Endothelial cell of umbilical vein (primary cell): ENCODE measurements at regions not wholly inside any gene's neighbourhood (a gene's known extent, or its start where the extent isn't known, plus 50 kb on each side); places are given as distances from the start of the nearest gene placed in this dataset.

ENCODE experiments used
- BruUV-seq: library from RNA; stranded (reverse); fragments of 400-500 nt; replicated peaks from 2 replicates; lab custom pipeline; 2021; lab: Mats Ljungman, UMichigan
- CTCF ChIA-PET: fragments of 300-600, 350-600 bp; sonication (Branson Sonifier 250); formaldehyde crosslinking; loops from one replicate; lab custom pipeline; 2021; ENCODE audit warnings: antibody characterized with exemption, inconsistent platforms; lab: Charles Lee
- POLR2A ChIA-PET: fragments of 300-600, 350-600 bp; sonication (Branson Sonifier 250); formaldehyde crosslinking; loops from one replicate; lab custom pipeline; 2021; ENCODE audit warnings: antibody characterized with exemption, inconsistent platforms; lab: Charles Lee
- DNase-seq: peaks from one replicate; pipeline ENCODE4 v3.0.0-alpha.2; 2011; ENCODE audit warnings: low read depth, low spot score
- FAIRE-seq: peaks from 2 replicates; lab custom pipeline; 2011; peaks lifted over from hg19 to GRCh38; lab: Jason Lieb, UNC
- H2AFZ ChIP-seq: 2 replicates; pipeline ENCODE4 v1.6.0; 2012; ENCODE audit warnings: low read depth, low read length, control low read depth, inconsistent platforms
- H3K27ac ChIP-seq: 2 replicates; pipeline ENCODE4 v1.5.1; 2011; ENCODE audit warnings: low read depth, mild to moderate bottlenecking, control low read depth, low read length, moderate library complexity; ENCODE audit not compliant: insufficient read depth
- H3K27me3 ChIP-seq, 2 experiments: 2 replicates each; pipeline versions ENCODE4 v1.6.0 to v1.6.1; 2011; ENCODE audit warnings: low read length in 2 of 2, mixed read lengths in 1 of 2; ENCODE audit not compliant: control insufficient read depth in 2 of 2, insufficient read depth in 2 of 2
- H3K36me3 ChIP-seq, 2 experiments: 2 replicates in 1 of 2; 3 replicates in 1 of 2; pipeline ENCODE4 v1.5.1; 2011; ENCODE audit warnings: low read length in 2 of 2, mild to moderate bottlenecking in 1 of 2, moderate library complexity in 1 of 2; ENCODE audit not compliant: control insufficient read depth in 2 of 2, insufficient read depth in 2 of 2; ENCODE audit errors: extremely low read depth in 1 of 2
- H3K4me1 ChIP-seq: 3 replicates; pipeline ENCODE4 v1.5.1; 2011; ENCODE audit warnings: mild to moderate bottlenecking, low read length; ENCODE audit not compliant: control insufficient read depth, insufficient read depth; ENCODE audit errors: extremely low read depth
- H3K4me2 ChIP-seq: 2 replicates; pipeline ENCODE4 v1.6.1; 2011; ENCODE audit warnings: low read length, control low read depth, mixed read lengths; ENCODE audit not compliant: insufficient read depth
- H3K4me3 ChIP-seq, 3 experiments: fragments of 200-600 bp in 1 of 3; sonication (generic), shearing (Covaris generic) in 1 of 3; replicated peaks in 1 of 3; 2 replicates each; pipeline ENCODE4 v1.5.1; 2011 to 2016; ENCODE audit warnings: control low read depth in 3 of 3, low read length in 3 of 3, mild to moderate bottlenecking in 2 of 3, inconsistent platforms in 1 of 3, low read depth in 1 of 3, moderate library complexity in 1 of 3; ENCODE audit not compliant: insufficient read depth in 1 of 3
- H3K79me2 ChIP-seq: 2 replicates; pipeline ENCODE4 v1.6.0; 2012; ENCODE audit warnings: low read length, inconsistent platforms; ENCODE audit not compliant: control insufficient read depth, insufficient read depth
- H3K9ac ChIP-seq: replicated peaks from 2 replicates; pipeline ENCODE3; 2011; ENCODE audit warnings: low read length, control low read depth; ENCODE audit not compliant: insufficient read depth; ENCODE audit errors: extremely low read depth
- H3K9me1 ChIP-seq: replicated peaks from 3 replicates; pipeline ENCODE4 v1.6.0; 2011; ENCODE audit warnings: mild to moderate bottlenecking, low read length; ENCODE audit not compliant: control insufficient read depth, insufficient read depth; ENCODE audit errors: extremely low read depth
- H3K9me3 ChIP-seq: replicated peaks from 2 replicates; pipeline ENCODE4 v1.5.1; 2012; ENCODE audit warnings: low read length, inconsistent platforms; ENCODE audit not compliant: control insufficient read depth, insufficient read depth
- H4K20me1 ChIP-seq: replicated peaks from 2 replicates; pipeline ENCODE3; 2011; ENCODE audit warnings: mild to moderate bottlenecking, low read length; ENCODE audit not compliant: control insufficient read depth, insufficient read depth; ENCODE audit errors: extremely low read depth
- CTCF ChIP-seq, 2 donors: IDR thresholded peaks; 1 replicate in 1 of 2; 2 replicates in 1 of 2; pipeline ENCODE4 v1.5.1; 2011; ENCODE audit warnings: low read length in 2 of 2, mild to moderate bottlenecking in 2 of 2, moderate library complexity in 2 of 2, control low read depth in 1 of 2, inconsistent platforms in 1 of 2, low read depth in 1 of 2; ENCODE audit not compliant: insufficient read depth in 1 of 2; ENCODE audit errors: extremely low read depth in 1 of 2
- EZH2 ChIP-seq: IDR thresholded peaks from 2 replicates; pipeline ENCODE4 v1.6.1; 2012; ENCODE audit warnings: borderline replicate concordance, low read depth, mild to moderate bottlenecking, moderate library complexity, low read length, inconsistent platforms; ENCODE audit not compliant: severe bottlenecking
- FOS ChIP-seq: IDR thresholded peaks from 2 replicates; pipeline ENCODE4 v1.6.1; 2011; ENCODE audit warnings: mild to moderate bottlenecking, low read length, moderate library complexity, borderline replicate concordance; ENCODE audit not compliant: insufficient read depth
- JUN ChIP-seq: IDR thresholded peaks from 2 replicates; pipeline ENCODE4 v1.6.1; 2011; ENCODE audit warnings: borderline replicate concordance, low read depth; ENCODE audit not compliant: insufficient read length, insufficient read depth
- MAX ChIP-seq: IDR thresholded peaks from 2 replicates; pipeline ENCODE4 v1.6.1; 2011; ENCODE audit not compliant: insufficient read depth, insufficient read length
- MYC ChIP-seq: IDR thresholded peaks from one replicate; pipeline ENCODE4 v1.6.1; 2011; ENCODE audit warnings: mild to moderate bottlenecking, low read depth, low read length
- dilution Hi-C: fragments of 300-500 bp; cut with MboI; formaldehyde crosslinking; loops from one replicate; pipeline ENCODE4 v1.15.0; 2019; ENCODE audit warnings: low sequenced_read_pairs; ENCODE audit not compliant: extremely low pct_ligation_motif_present
- intact Hi-C: fragments of 100-400 bp; cut with micrococcal nuclease; formaldehyde crosslinking; loops from one replicate; pipeline ENCODE4 v1.10.0; 2022

GRCh38 chr9:86632537-86632936 is 278.3 kb upstream of the TUT7 start:
- Histone ChIP-seq H3K4me2 (no peak overlapping the region), H3K79me2 (no peaks in the 10 kb centered on the region), H2AFZ (no peak overlapping the region), H3K4me1 (no peaks in the 10 kb centered on the region), H3K9me3 (no peaks in the 10 kb centered on the region), H3K9ac (no peak overlapping the region), H3K27ac (no peak overlapping the region), H3K27me3 (no peaks in the 10 kb centered on the region), H3K9me1 (no peaks in the 10 kb centered on the region), H3K36me3 (no peaks in the 10 kb centered on the region), H4K20me1 (no peaks in the 10 kb centered on the region), H3K4me3 (no peak overlapping the region)
- TF ChIP-seq JUN (no peak), CTCF (IDR thresholded peaks at IDR 0.05; ENCODE audit: extremely low read depth in 1 of 2, insufficient read depth in 1 of 2, low read depth in 1 of 2, low read length in 2 of 2) (no peak), EZH2 (no peak), MYC (no peak), MAX (no peak), FOS (no peak)
- dilution Hi-C loops: no loop called here
- BruUV-seq: no TSS peak
- DNase-seq (no peak), FAIRE-seq (no peak)
- CTCF ChIA-PET: no interaction called here
- POLR2A ChIA-PET: no interaction called here
- intact Hi-C loops: no loop called here

DNA sequence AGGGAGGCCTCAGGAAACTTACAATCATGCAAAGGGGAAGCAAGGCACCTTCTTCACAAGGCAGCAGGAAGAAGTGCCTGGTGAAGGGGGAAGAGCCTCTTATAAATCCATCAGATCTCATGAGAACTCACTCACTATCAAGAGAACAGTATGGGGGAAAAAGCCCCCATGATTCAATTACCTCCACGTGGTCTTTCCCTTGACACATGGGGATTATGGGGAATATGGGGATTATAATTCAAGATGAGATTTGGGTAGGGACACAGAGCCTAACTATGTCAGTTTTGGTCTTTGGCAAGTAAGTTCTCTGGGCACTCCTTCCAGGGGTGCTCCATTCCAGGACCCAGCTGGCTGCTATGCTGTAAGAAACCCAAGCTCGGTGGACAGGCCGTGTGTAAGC is 275.3 kb upstream of the TUT7 start:
- TF ChIP-seq JUN: no peak
- Histone ChIP-seq H3K9me1 (no peaks in the 10 kb centered on the region), H3K4me2 (no peak overlapping the region), H3K79me2 (no peaks in the 10 kb centered on the region), H3K4me3 (no peak overlapping the region), H3K4me1 (no peaks in the 10 kb centered on the region), H4K20me1 (no peaks in the 10 kb centered on the region), H3K27me3 (no peaks in the 10 kb centered on the region), H3K36me3 (no peaks in the 10 kb centered on the region), H3K9ac (no peak overlapping the region), H2AFZ (no peak overlapping the region), H3K27ac (no peak overlapping the region), H3K9me3 (no peaks in the 10 kb centered on the region)
- no TSS peak for BruUV-seq
- dilution Hi-C loops: no loop called here
- DNase-seq: no peak
- no peak for FAIRE-seq
- intact Hi-C loops: no loop called here
- ChIA-PET CTCF (no interaction called here), POLR2A (no interaction called here)
